K562 (cell line): ENCODE measurements at regions not wholly inside any gene's neighbourhood (a gene's known extent, or its start where the extent isn't known, plus 50 kb on each side); places are given as distances from the start of the nearest gene placed in this dataset.

ENCODE experiments used
- ATAC-seq: fragments of 200-7000 bp; cut with Tn5 transposase; 3 replicates; pipeline ENCODE4 v1.9.1; 2020; ENCODE audit warnings: moderate library complexity
- BruUV-seq: library from RNA; stranded (reverse); fragments of 400-500 nt; replicated peaks from 2 replicates; lab custom pipeline; 2021; lab: Mats Ljungman, UMichigan
- CTCF ChIA-PET: fragments of 300-600 bp; formaldehyde crosslinking; extraction: SDS; loops from one replicate; lab custom pipeline; 2021; ENCODE audit warnings: low intra/inter-chr PET ratio; lab: Yijun Ruan, JAX
- POLR2A ChIA-PET: fragments of 300-600, 350-650 bp; sonication (Branson Sonifier 250); formaldehyde crosslinking; extraction: SDS; loops from one replicate; lab custom pipeline; 2021; ENCODE audit warnings: antibody characterized with exemption, inconsistent platforms; lab: Yijun Ruan, JAX
- DNase-seq, 4 experiments: peaks; one replicate each; pipeline versions ENCODE4 v3.0.0 to v3.0.0-alpha.2; 2011 to 2018; ENCODE audit warnings: low spot score in 3 of 4, mixed read lengths in 3 of 4; ENCODE audit errors: extremely low read depth in 1 of 4
- FAIRE-seq: peaks from 2 replicates; lab custom pipeline; 2011; peaks lifted over from hg19 to GRCh38; lab: Jason Lieb, UNC
- H2AFZ ChIP-seq: 2 replicates; pipeline ENCODE4 v1.6.0; 2011; ENCODE audit warnings: low read depth, low read length, control low read depth, inconsistent platforms
- H3K27ac ChIP-seq: fragments of 200-600 bp; 3 replicates; pipeline ENCODE4 v1.8.0; 2011; ENCODE audit warnings: low read depth, mild to moderate bottlenecking, control low read depth, inconsistent platforms, low read length, moderate library complexity, mixed read lengths; ENCODE audit errors: extremely low read depth
- H3K27me3 ChIP-seq, 2 experiments: fragments of 300-600 bp in 1 of 2; 2 replicates in 1 of 2; 3 replicates in 1 of 2; pipeline versions ENCODE4 v1.6.0 to v1.8.0; 2011; ENCODE audit warnings: inconsistent platforms in 2 of 2, low read length in 2 of 2, mild to moderate bottlenecking in 1 of 2, mixed read lengths in 1 of 2, moderate library complexity in 1 of 2; ENCODE audit not compliant: control insufficient read depth in 2 of 2, insufficient read depth in 2 of 2
- H3K36me3 ChIP-seq: fragments of 300-600 bp; 3 replicates; pipeline ENCODE4 v1.8.0; 2011; ENCODE audit warnings: mild to moderate bottlenecking, low read length, inconsistent platforms; ENCODE audit not compliant: control insufficient read depth, insufficient read depth
- H3K4me1 ChIP-seq, 2 experiments: fragments of 200-600 bp in 1 of 2; replicated peaks in 1 of 2; 2 replicates in 1 of 2; 3 replicates in 1 of 2; pipeline versions ENCODE4 v1.5.1 to v1.8.0; 2011; ENCODE audit warnings: inconsistent platforms in 2 of 2, low read length in 2 of 2, mild to moderate bottlenecking in 1 of 2, mixed read lengths in 1 of 2, moderate library complexity in 1 of 2; ENCODE audit not compliant: control insufficient read depth in 2 of 2, insufficient read depth in 2 of 2
- H3K4me2 ChIP-seq: 2 replicates; pipeline ENCODE4 v1.6.1; 2011; ENCODE audit warnings: low read length, control low read depth, inconsistent platforms, mixed read lengths; ENCODE audit not compliant: insufficient read depth
- H3K4me3 ChIP-seq: fragments of 200-600 bp; sonication (generic), shearing (Covaris generic); 2 replicates; pipeline ENCODE4 v1.5.1; 2016; ENCODE audit warnings: control low read depth, inconsistent platforms
- H3K79me2 ChIP-seq: fragments of 200-600 bp; 3 replicates; pipeline ENCODE4 v1.8.0; 2011; ENCODE audit warnings: low read length, inconsistent platforms; ENCODE audit not compliant: control insufficient read depth, insufficient read depth
- H3K9ac ChIP-seq, 2 experiments: 2 replicates each; pipeline versions ENCODE4 v1.6.0 to v1.6.1; 2011; ENCODE audit warnings: low read depth in 2 of 2, low read length in 2 of 2, control low read depth in 1 of 2, inconsistent platforms in 1 of 2, mild to moderate bottlenecking in 1 of 2, mixed read lengths in 1 of 2; ENCODE audit not compliant: insufficient read depth in 1 of 2
- H3K9me1 ChIP-seq: one replicate; pipeline ENCODE4 v1.6.0; 2011; ENCODE audit warnings: inconsistent platforms, mild to moderate bottlenecking, low read length, moderate library complexity; ENCODE audit not compliant: control insufficient read depth, insufficient read depth
- H3K9me3 ChIP-seq: replicated peaks from 2 replicates; pipeline ENCODE4 v1.5.1; 2011; ENCODE audit warnings: low read depth, low read length, inconsistent platforms; ENCODE audit not compliant: control insufficient read depth, insufficient read depth
- H4K20me1 ChIP-seq: replicated peaks from 2 replicates; pipeline ENCODE4 v1.6.1; 2011; ENCODE audit warnings: low read length, inconsistent platforms, mixed read lengths; ENCODE audit not compliant: control insufficient read depth, insufficient read depth
- ELF2 ChIP-seq: fragments of 250-450 bp; sonication (Bioruptor Pico); IDR thresholded peaks from 2 replicates; pipeline ENCODE4 v1.5.0; 2021; ENCODE audit warnings: mild to moderate bottlenecking
- FOXJ2 ChIP-seq: fragments of 200-800 bp; sonication (Bioruptor generic); IDR thresholded peaks from 2 replicates; pipeline ENCODE4 v1.6.1; 2016; ENCODE audit warnings: missing genetic modification characterization, missing compliant biosample characterization
- MCM5 ChIP-seq: fragments of 450-650 bp; IDR thresholded peaks from 2 replicates; pipeline ENCODE4 v1.6.1; 2016; ENCODE audit warnings: low read depth
- MTA1 ChIP-seq: fragments of 450-650 bp; IDR thresholded peaks from 2 replicates; pipeline ENCODE4 v1.6.1; 2017; ENCODE audit warnings: borderline replicate concordance
- NCOA1 ChIP-seq: fragments of 450-650 bp; IDR thresholded peaks from 2 replicates; pipeline ENCODE4 v1.6.1; 2016; ENCODE audit warnings: low read depth
- NELFE ChIP-seq: IDR thresholded peaks from 2 replicates; pipeline ENCODE4 v1.6.1; 2011; ENCODE audit warnings: mild to moderate bottlenecking; ENCODE audit not compliant: insufficient read depth, insufficient read length
- NR1H2 ChIP-seq: sonication (generic); formaldehyde crosslinking; IDR thresholded peaks from 2 replicates; pipeline ENCODE4 v1.4.0; 2020; ENCODE audit warnings: mild to moderate bottlenecking, missing genetic modification reagents
- OTX1 ChIP-seq: fragments of 450-650 bp; formaldehyde crosslinking; IDR thresholded peaks from 2 replicates; pipeline ENCODE4 v1.4.0; 2022; ENCODE audit warnings: mild to moderate bottlenecking
- PBX2 ChIP-seq, 2 experiments: IDR thresholded peaks in 1 of 2; conservative IDR thresholded peaks in 1 of 2; 2 replicates each; pipeline ENCODE4 v1.6.1; 2016; ENCODE audit warnings: low read depth in 2 of 2, mild to moderate bottlenecking in 1 of 2, missing compliant biosample characterization in 1 of 2, missing genetic modification characterization in 1 of 2, moderate library complexity in 1 of 2
- PTTG1 ChIP-seq: fragments of 450-650 bp; IDR thresholded peaks from 2 replicates; pipeline ENCODE4 v1.6.1; 2016; ENCODE audit warnings: low read depth, mild to moderate bottlenecking, missing genetic modification characterization, missing compliant biosample characterization
- SMARCB1 ChIP-seq: IDR thresholded peaks from 2 replicates; pipeline ENCODE4 v1.6.1; 2011; ENCODE audit warnings: improper control_type of control experiment, low read depth; ENCODE audit not compliant: insufficient read length
- TEAD1 ChIP-seq, 2 experiments: fragments of 450-650 bp in 1 of 2; sonication (generic) in 1 of 2; formaldehyde crosslinking; IDR thresholded peaks; 2 replicates each; pipeline versions ENCODE4 v1.4.0 to v1.8.0; 2020 to 2022; ENCODE audit warnings: mild to moderate bottlenecking in 2 of 2, missing genetic modification reagents in 1 of 2
- ZKSCAN3 ChIP-seq: fragments of 250-450 bp; sonication (Bioruptor Pico); IDR thresholded peaks from 2 replicates; pipeline ENCODE4 v1.4.0; 2020
- ZNF121 ChIP-seq: sonication (generic); formaldehyde crosslinking; conservative IDR thresholded peaks from 2 replicates; pipeline ENCODE4 v1.8.0; 2022; ENCODE audit warnings: missing genetic modification reagents
- ZNF274 ChIP-seq: IDR thresholded peaks from 2 replicates; pipeline ENCODE4 v1.6.1; 2011; ENCODE audit warnings: low read depth, mild to moderate bottlenecking, low read length, moderate library complexity, borderline replicate concordance
- ZNF780A ChIP-seq: fragments of 250-450 bp; sonication (Bioruptor Pico); IDR thresholded peaks from 2 replicates; pipeline ENCODE4 v1.5.0; 2021; ENCODE audit warnings: mild to moderate bottlenecking
- WGBS: fragments of 100-300 bp; shearing (Covaris generic); methylation state at CpG from one replicate; pipeline ENCODE4 v1.1.6; 2016; ENCODE audit warnings: low coverage, mixed read lengths; ENCODE audit not compliant: insufficient coverage; ENCODE audit errors: missing lambda C conversion rate; 5-methylcytosine and 5-hydroxymethylcytosine counted together
- in situ Hi-C: fragments of 300-500 bp; cut with MboI; formaldehyde crosslinking; loops from 4 replicates; pipeline ENCODE4 v1.15.0; 2018; ENCODE audit warnings: inconsistent platforms, mixed read lengths
- intact Hi-C: fragments of 100-400 bp; cut with micrococcal nuclease; formaldehyde crosslinking; loops from 2 replicates; pipeline ENCODE4 v1.14.2; 2022

- Histone ChIP-seq H3K9me1 (no peaks in the 10 kb centered on the region), H2AFZ (no peak overlapping the region), H3K36me3 (no peaks in the 10 kb centered on the region), H3K4me2 (no peak overlapping the region), H3K9ac (no peak overlapping the region), H3K9me3 (no peaks in the 10 kb centered on the region), H3K27me3 (0 out of 5 replicates have a peak, but pooled peaks cover 0 to 3% of the 10 kb centered on the region in 2 experiments), H3K79me2 (no peaks in the 10 kb centered on the region), H4K20me1 (no peaks in the 10 kb centered on the region), H3K4me3 (no peak overlapping the region), H3K27ac (no peak overlapping the region), H3K4me1 (no peaks in the 10 kb centered on the region)
- TF ChIP-seq MTA1, result no peak
- TF ChIP-seq FOXJ2 (tag), result no peak
- BruUV-seq, result no TSS peak
- FAIRE-seq, result no peak
- in situ Hi-C loops (no loop called here), intact Hi-C loops (no loop called here)
- no peak for DNase-seq
- ChIA-PET CTCF (no interaction called here), POLR2A (no interaction called here)
- no peak for ATAC-seq
- WGBS, result 0% methylated on average over 3 of the region's 3 CpGs
Observed at GRCh38 chr6:135701426-135701825, 150.1 kb upstream of the PDE7B start.

- no peak overlapping the region for H3K9ac ChIP-seq
- no peak overlapping the region for H3K27ac ChIP-seq
- intact Hi-C loops (no loop called here), in situ Hi-C loops (no loop called here)
- FAIRE-seq (no peak), DNase-seq (no peak), ATAC-seq (no peak)
- H3K27me3 ChIP-seq, result 0 out of 5 replicates have a peak, but pooled peaks cover 0 to 3% of the 10 kb centered on the region in 2 experiments
- 7% methylated on average over 1 of the region's 1 CpG for WGBS
- ChIA-PET CTCF (no interaction called here), POLR2A (no interaction called here)
- no peak overlapping the region for H3K4me3 ChIP-seq
- H3K4me2 ChIP-seq, result no peak overlapping the region
- H2AFZ ChIP-seq, result no peak overlapping the region
- no TSS peak for BruUV-seq
- H3K79me2 ChIP-seq, result no peaks in the 10 kb centered on the region
- no peaks in the 10 kb centered on the region for H3K9me3 ChIP-seq
- no peaks in the 10 kb centered on the region for H4K20me1 ChIP-seq
- no peaks in the 10 kb centered on the region for H3K4me1 ChIP-seq
- H3K36me3 ChIP-seq, result no peaks in the 10 kb centered on the region
- no peaks in the 10 kb centered on the region for H3K9me1 ChIP-seq
- no peak for TF ChIP-seq TEAD1 (CRISPR knock-in tag; IDR thresholded peaks at IDR 0.05)
- no peak for TF ChIP-seq PBX2 (CRISPR knock-in tag; IDR thresholded peaks at IDR 0.05; ENCODE audit: low read depth)
- no peak for TF ChIP-seq PBX2 (tag; conservative IDR thresholded peaks at IDR 0.05; ENCODE audit: low read depth)
- TF ChIP-seq NR1H2 (CRISPR knock-in tag), result no peak
- no peak for TF ChIP-seq OTX1 (CRISPR knock-in tag)
- no peak for TF ChIP-seq SMARCB1
- no peak for TF ChIP-seq ZNF780A (CRISPR knock-in tag)
- no peak for TF ChIP-seq MCM5
- TF ChIP-seq ZNF274, result no peak
- TF ChIP-seq NCOA1, result no peak
- TF ChIP-seq NELFE, result no peak
- TF ChIP-seq ELF2, result no peak
- no peak for TF ChIP-seq PTTG1 (tag)
- TF ChIP-seq ZKSCAN3 (CRISPR knock-in tag), result no peak
- TF ChIP-seq ZNF121 (CRISPR knock-in tag), result no peak
Observed at GRCh38 chr6:135703007-135703406, 148.5 kb upstream of the PDE7B start.
